ENCODE measurements at regions not wholly inside any gene's neighbourhood (a gene's known extent, or its start where the extent isn't known, plus 50 kb on each side); places are given as distances from the start of the nearest gene placed in this dataset.

DNA sequence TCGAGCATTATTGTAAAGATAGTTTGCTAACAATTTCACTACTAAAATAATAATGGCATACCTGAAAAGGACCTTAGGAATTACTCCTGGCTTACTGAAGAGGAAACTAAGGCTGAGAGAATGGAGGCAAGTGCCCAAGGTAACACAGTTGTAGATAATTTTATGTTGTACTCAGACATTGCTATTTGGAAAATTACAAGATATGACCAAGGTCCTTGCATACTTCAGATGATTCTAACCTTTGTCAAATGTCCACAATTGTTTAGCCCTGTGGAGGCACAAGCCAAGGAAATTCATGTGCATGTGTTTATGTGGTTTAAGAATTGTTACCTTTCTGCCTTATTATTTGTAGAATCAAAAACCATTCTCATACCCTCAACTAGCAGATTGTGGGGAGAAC is 105.7 kb downstream of the TUSC7 start:
- no peak for TF ChIP-seq EZH2 (IDR thresholded peaks at IDR 0.05; ENCODE audit: borderline replicate concordance, low read depth, low read length, severe bottlenecking)
- TF ChIP-seq, protein P1, sequence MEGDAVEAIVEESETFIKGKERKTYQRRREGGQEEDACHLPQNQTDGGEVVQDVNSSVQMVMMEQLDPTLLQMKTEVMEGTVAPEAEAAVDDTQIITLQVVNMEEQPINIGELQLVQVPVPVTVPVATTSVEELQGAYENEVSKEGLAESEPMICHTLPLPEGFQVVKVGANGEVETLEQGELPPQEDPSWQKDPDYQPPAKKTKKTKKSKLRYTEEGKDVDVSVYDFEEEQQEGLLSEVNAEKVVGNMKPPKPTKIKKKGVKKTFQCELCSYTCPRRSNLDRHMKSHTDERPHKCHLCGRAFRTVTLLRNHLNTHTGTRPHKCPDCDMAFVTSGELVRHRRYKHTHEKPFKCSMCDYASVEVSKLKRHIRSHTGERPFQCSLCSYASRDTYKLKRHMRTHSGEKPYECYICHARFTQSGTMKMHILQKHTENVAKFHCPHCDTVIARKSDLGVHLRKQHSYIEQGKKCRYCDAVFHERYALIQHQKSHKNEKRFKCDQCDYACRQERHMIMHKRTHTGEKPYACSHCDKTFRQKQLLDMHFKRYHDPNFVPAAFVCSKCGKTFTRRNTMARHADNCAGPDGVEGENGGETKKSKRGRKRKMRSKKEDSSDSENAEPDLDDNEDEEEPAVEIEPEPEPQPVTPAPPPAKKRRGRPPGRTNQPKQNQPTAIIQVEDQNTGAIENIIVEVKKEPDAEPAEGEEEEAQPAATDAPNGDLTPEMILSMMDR (IDR thresholded peaks at IDR 0.05; ENCODE audit: borderline replicate concordance, extremely low read depth, low read length, poor library complexity, severe bottlenecking): no peak
